HEK293 (cell line): ENCODE measurements at regions not wholly inside any gene's neighbourhood (a gene's known extent, or its start where the extent isn't known, plus 50 kb on each side); places are given as distances from the start of the nearest gene placed in this dataset.

Source experiments
- CTCF ChIA-PET: fragments of 350-600 bp; formaldehyde crosslinking; extraction: SDS; loops from one replicate; lab custom pipeline; 2021; ENCODE audit warnings: antibody characterized with exemption; lab: Yijun Ruan, JAX
- POLR2A ChIA-PET: fragments of 300-600 bp; formaldehyde crosslinking; extraction: SDS; loops from one replicate; lab custom pipeline; 2020; ENCODE audit warnings: antibody characterized with exemption, inconsistent platforms; lab: Yijun Ruan, JAX
- H3K27ac ChIP-seq: fragments of 200-500 bp; sonication (Bioruptor generic); 2 replicates; pipeline ENCODE4 v1.5.1; 2014; ENCODE audit warnings: low read depth, low read length, control low read depth, inconsistent platforms; ENCODE audit errors: extremely low read depth
- H3K36me3 ChIP-seq, 2 experiments: fragments of 200-500 bp in 1 of 2; sonication (Bioruptor generic) in 1 of 2; 1 replicate in 1 of 2; 2 replicates in 1 of 2; pipeline ENCODE4 v1.5.1; 2014 to 2017; ENCODE audit warnings: inconsistent platforms in 2 of 2, low read length in 2 of 2; ENCODE audit not compliant: control insufficient read depth in 2 of 2, insufficient read depth in 1 of 2
- H3K4me1 ChIP-seq: fragments of 200-500 bp; sonication (Bioruptor generic); 2 replicates; pipeline ENCODE4 v1.5.1; 2014; ENCODE audit warnings: mild to moderate bottlenecking, low read length, inconsistent platforms; ENCODE audit not compliant: control insufficient read depth, insufficient read depth
- H3K4me3 ChIP-seq: 2 replicates; pipeline ENCODE4 v1.5.1; 2011; ENCODE audit warnings: low read depth, mild to moderate bottlenecking, control low read depth, low read length, moderate library complexity
- H3K9me3 ChIP-seq: fragments of 200-500 bp; sonication (Bioruptor generic); 2 replicates; pipeline ENCODE4 v1.5.1; 2014; ENCODE audit warnings: low read depth, low read length, inconsistent platforms; ENCODE audit not compliant: control insufficient read depth, insufficient read depth
- BCL11B ChIP-seq: fragments of 450-650 bp; formaldehyde crosslinking; IDR thresholded peaks from 2 replicates; pipeline ENCODE4 v1.5.1; 2016; ENCODE audit warnings: low read depth, missing biosample characterization, missing genetic modification characterization
- KLF10 ChIP-seq: fragments of 450-650 bp; IDR thresholded peaks from 2 replicates; pipeline ENCODE4 v1.5.1; 2018; ENCODE audit warnings: missing biosample characterization, mild to moderate bottlenecking, missing genetic modification characterization
- PRDM4 ChIP-seq: fragments of 450-650 bp; formaldehyde crosslinking; IDR thresholded peaks from 2 replicates; pipeline ENCODE4 v1.5.1; 2017; ENCODE audit warnings: missing biosample characterization, missing genetic modification characterization
- SCRT1 ChIP-seq: fragments of 450-650 bp; formaldehyde crosslinking; IDR thresholded peaks from 2 replicates; pipeline ENCODE4 v1.5.1; 2016; ENCODE audit warnings: missing biosample characterization, missing genetic modification characterization, borderline replicate concordance
- SETDB1 ChIP-seq: IDR thresholded peaks from one replicate; pipeline ENCODE4 v1.6.1; 2017; ENCODE audit warnings: mild to moderate bottlenecking, low read length, moderate library complexity, mixed read lengths; ENCODE audit not compliant: insufficient read length
- SP3 ChIP-seq: fragments of 450-650 bp; formaldehyde crosslinking; IDR thresholded peaks from 2 replicates; pipeline ENCODE4 v1.5.1; 2016; ENCODE audit warnings: missing biosample characterization, missing genetic modification characterization
- TRIM28 ChIP-seq: IDR thresholded peaks from 2 replicates; pipeline ENCODE4 v1.6.1; 2011; ENCODE audit warnings: low read length, control low read depth, borderline replicate concordance
- ZBTB48 ChIP-seq: fragments of 450-650 bp; formaldehyde crosslinking; IDR thresholded peaks from 2 replicates; pipeline ENCODE4 v1.5.1; 2016; ENCODE audit warnings: missing biosample characterization, missing genetic modification characterization
- ZFP3 ChIP-seq: fragments of 450-650 bp; formaldehyde crosslinking; IDR thresholded peaks from 2 replicates; pipeline ENCODE4 v1.5.1; 2016; ENCODE audit warnings: low read depth, missing biosample characterization, missing genetic modification characterization
- ZNF133 ChIP-seq: fragments of 450-650 bp; formaldehyde crosslinking; IDR thresholded peaks from 2 replicates; pipeline ENCODE4 v1.5.1; 2016; ENCODE audit warnings: missing biosample characterization, missing genetic modification characterization
- ZNF138 ChIP-seq: fragments of 450-650 bp; formaldehyde crosslinking; IDR thresholded peaks from 2 replicates; pipeline ENCODE4 v1.5.1; 2016; ENCODE audit warnings: missing biosample characterization, missing genetic modification characterization, borderline replicate concordance
- ZNF280D ChIP-seq: fragments of 450-650 bp; formaldehyde crosslinking; IDR thresholded peaks from 2 replicates; pipeline ENCODE4 v1.5.1; 2016; ENCODE audit warnings: missing biosample characterization, missing genetic modification characterization
- ZNF292 ChIP-seq: fragments of 450-650 bp; formaldehyde crosslinking; IDR thresholded peaks from 2 replicates; pipeline ENCODE4 v1.5.1; 2016; ENCODE audit warnings: low read depth, missing biosample characterization, missing genetic modification characterization, borderline replicate concordance
- ZNF449 ChIP-seq: fragments of 450-650 bp; formaldehyde crosslinking; IDR thresholded peaks from 2 replicates; pipeline ENCODE4 v1.5.1; 2017; ENCODE audit warnings: missing biosample characterization, mild to moderate bottlenecking, missing genetic modification characterization, moderate library complexity
- ZNF704 ChIP-seq: fragments of 450-650 bp; formaldehyde crosslinking; IDR thresholded peaks from 2 replicates; pipeline ENCODE4 v1.5.1; 2016; ENCODE audit warnings: missing biosample characterization, missing genetic modification characterization
- ZNF776 ChIP-seq: fragments of 450-650 bp; formaldehyde crosslinking; IDR thresholded peaks from 2 replicates; pipeline ENCODE4 v1.5.0; 2017; ENCODE audit warnings: missing biosample characterization, missing genetic modification characterization, borderline replicate concordance
- ZNF785 ChIP-seq: fragments of 450-650 bp; formaldehyde crosslinking; IDR thresholded peaks from 2 replicates; pipeline ENCODE4 v1.5.1; 2016; ENCODE audit warnings: missing biosample characterization, missing genetic modification characterization
- TF ChIP-seq, protein P1 (sequence below): fragments of 450-650 bp; formaldehyde crosslinking; IDR thresholded peaks from 2 replicates; pipeline ENCODE4 v1.5.1; 2016; ENCODE audit warnings: missing biosample characterization, missing genetic modification characterization

- TF ChIP-seq, protein P1, sequence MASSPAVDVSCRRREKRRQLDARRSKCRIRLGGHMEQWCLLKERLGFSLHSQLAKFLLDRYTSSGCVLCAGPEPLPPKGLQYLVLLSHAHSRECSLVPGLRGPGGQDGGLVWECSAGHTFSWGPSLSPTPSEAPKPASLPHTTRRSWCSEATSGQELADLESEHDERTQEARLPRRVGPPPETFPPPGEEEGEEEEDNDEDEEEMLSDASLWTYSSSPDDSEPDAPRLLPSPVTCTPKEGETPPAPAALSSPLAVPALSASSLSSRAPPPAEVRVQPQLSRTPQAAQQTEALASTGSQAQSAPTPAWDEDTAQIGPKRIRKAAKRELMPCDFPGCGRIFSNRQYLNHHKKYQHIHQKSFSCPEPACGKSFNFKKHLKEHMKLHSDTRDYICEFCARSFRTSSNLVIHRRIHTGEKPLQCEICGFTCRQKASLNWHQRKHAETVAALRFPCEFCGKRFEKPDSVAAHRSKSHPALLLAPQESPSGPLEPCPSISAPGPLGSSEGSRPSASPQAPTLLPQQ (tag by site-specific recombination): no peak
- TF ChIP-seq ZNF292 (tag by site-specific recombination) (no peak), ZNF776 (tag by site-specific recombination) (no peak), ZNF280D (tag by site-specific recombination) (no peak), TRIM28 (no peak)
Measured at GRCh38 chr5:167593329-167594060, 698.0 kb upstream of the WWC1 start (continued).

DNA sequence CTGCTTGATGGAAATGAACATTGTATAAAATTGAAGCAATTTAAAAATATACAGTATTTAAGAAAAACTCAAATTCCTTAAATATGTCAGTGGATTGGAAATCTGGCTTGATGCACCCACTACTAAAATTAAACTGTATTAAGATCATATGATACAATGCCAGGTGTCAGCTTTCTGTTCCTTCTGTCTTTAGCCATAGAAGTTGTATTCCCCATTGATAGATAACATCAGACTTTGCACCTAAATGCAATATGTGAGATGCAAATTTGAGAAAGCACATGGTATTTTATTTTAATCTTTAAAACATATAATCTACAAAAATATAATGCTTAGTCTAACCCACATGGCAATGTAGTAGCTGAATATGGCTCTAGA lies 697.4 kb upstream of the WWC1 start:
- ChIA-PET CTCF (no interaction called here), POLR2A (no interaction called here)
- H3K4me3 ChIP-seq: no peak overlapping the region
- TF ChIP-seq ZNF785 (tag by site-specific recombination) (no peak), SCRT1 (tag by site-specific recombination) (no peak), ZNF138 (no peak), BCL11B (tag by site-specific recombination) (no peak), ZNF704 (tag by site-specific recombination) (no peak), SETDB1 (no peak), PRDM4 (tag by site-specific recombination) (no peak), KLF10 (tag by site-specific recombination) (no peak), SP3 (tag by site-specific recombination) (no peak), ZNF133 (no peak), ZNF449 (tag by site-specific recombination) (no peak), ZBTB48 (tag by site-specific recombination) (no peak), ZFP3 (tag by site-specific recombination) (no peak)
- no peaks in the 10 kb centered on the region for H3K4me1 ChIP-seq
- H3K9me3 ChIP-seq: no peaks in the 10 kb centered on the region
- H3K27ac ChIP-seq: no peak overlapping the region
- no peaks in the 10 kb centered on the region for H3K36me3 ChIP-seq
